Activated CD4-positive, alpha-beta T cell treated with anti-CD3 and anti-CD28 coated beads for 1 hour (primary cell): ENCODE measurements at regions not wholly inside any gene's neighbourhood (a gene's known extent, or its start where the extent isn't known, plus 50 kb on each side); places are given as distances from the start of the nearest gene placed in this dataset.
"Not testable (repeated sequence)": the region's sequence is repeated elsewhere in the genome, so short reads cannot be mapped to it uniquely, and the experiment has no call there.

Source experiments
- DNase-seq: peaks from one replicate; pipeline ENCODE4 v3.0.0-alpha.2; 2020

GRCh38 chr9:78678877-78679276 is 382.0 kb downstream of the PSAT1 start:
- no peak for DNase-seq

DNA sequence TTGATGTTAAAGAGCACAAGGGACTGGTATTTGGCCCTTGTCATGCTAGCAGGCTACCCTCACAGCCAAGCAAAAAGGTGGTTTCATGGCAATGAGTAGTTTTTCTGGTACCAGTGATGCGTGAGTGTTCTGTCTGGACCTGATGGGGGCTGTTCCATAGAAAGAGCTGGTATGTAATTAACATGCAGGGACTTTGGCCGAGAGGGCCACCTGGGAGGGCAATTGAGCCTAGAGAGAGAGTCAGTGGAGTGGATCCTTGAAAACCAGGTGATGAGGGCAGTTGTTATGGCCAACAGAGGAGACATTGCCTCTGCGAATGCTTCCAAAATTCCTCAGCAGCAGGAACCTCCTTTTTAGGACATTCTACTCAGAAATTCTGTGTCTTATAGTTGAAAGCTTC is 383.3 kb downstream of the PSAT1 start:
- no peak for DNase-seq

DNA sequence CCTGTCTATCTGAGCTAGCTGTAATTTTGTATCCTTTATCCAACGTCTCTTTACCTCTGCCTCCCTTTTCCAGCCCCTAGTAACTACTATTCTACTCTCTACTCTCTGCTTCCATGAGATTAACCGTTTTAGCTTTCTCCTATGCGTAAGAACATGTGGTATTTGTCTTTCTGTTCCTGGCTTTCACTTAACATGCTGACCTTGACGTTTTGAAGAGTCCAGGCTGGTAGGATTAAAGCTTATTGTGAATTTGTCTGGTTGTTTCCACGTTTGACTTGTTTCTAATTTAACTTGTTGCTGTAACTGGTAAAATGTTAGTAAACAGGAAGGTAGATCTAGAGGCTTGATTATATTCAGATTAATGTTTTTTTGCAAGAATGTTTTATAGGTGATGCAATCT is 385.3 kb downstream of the PSAT1 start:
- no peak for DNase-seq

DNA sequence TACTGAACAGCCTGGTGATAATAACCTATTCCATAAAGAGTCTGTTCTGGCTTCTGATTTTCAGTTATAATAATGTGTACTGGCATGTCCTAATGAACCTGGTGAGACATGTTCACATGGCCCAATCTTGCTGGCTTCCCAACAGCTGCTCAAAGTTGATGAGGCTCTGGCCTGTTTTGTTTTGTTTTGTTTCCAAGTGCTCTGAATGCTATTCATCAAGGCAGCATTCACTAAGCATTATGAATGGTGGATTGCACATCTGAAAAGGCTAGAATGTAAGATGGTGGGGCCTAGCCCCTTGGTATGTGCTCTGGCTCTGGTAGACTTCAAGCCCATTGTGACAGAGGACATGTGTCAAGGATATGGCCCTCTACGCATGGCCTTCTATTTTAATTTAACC is 388.5 kb downstream of the PSAT1 start:
- no peak for DNase-seq

GRCh38 chr9:78688796-78689195 is 391.9 kb downstream of the PSAT1 start:
- no peak for DNase-seq

DNA sequence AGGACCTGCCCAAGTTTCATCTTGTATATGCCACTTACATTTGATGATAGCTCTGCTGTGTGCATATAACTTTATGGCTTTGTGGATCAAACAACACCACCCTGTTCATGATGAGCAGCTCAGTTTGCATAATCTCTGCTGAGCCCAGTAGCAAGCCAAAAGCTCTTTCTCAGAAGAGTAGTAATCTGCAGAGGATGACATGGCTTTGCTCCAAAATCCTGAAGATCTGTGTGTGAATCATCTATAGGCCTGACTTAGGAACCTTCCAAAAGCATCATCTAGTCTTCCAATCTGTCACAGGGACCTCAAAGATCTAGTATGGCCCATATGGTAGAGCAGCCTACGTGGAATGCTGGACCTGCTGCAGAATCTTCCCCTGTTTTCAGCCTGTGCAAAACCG is 394.6 kb downstream of the PSAT1 start:
- no peak for DNase-seq

DNA sequence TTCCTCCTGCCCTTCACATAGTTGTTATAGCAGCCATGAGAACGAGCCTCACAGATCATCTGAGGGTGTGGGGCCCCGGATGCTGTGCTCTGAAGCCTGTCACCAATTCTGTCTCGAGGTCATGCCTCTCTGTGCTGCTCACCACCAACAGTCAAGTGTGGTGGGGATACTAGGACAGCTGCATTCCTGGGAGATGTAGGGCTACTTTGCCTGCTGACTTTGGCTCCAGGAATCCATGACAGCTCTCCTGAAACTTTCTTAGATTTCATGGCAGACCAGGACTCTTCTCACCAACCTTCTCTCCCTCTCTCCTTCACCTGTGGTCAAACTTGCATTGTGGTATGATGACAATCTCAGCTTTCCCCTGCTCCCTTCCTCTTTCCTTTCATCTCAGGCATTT is 395.9 kb downstream of the PSAT1 start:
- no peak for DNase-seq

- DNase-seq, result no peak
Measured at GRCh38 chr9:78694974-78695373, 398.0 kb downstream of the PSAT1 start.

- DNase-seq, result no peak
Measured at GRCh38 chr9:78695519-78695918, 398.6 kb downstream of the PSAT1 start.

DNA sequence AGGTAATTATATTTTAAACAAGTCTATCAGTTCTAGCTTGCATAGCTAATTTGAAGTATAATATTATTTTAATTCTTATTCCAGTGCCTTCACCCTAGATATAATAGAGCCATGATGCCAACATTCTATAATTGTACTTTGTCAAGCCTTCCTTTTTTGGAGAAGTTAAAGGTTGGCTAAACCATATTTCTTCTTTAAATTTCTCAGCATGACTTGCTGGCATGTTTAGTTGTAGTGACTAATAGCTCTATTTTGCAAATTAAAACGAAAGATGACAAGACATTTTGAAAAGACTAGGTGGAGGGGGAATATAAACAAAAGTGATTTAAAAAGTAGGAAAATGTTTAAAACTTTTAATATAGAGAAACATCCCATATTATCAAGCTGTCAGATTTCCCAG is 400.7 kb downstream of the PSAT1 start:
- no peak for DNase-seq

GRCh38 chr9:78698371-78698770 is 401.4 kb downstream of the PSAT1 start:
- DNase-seq, result no peak

DNA sequence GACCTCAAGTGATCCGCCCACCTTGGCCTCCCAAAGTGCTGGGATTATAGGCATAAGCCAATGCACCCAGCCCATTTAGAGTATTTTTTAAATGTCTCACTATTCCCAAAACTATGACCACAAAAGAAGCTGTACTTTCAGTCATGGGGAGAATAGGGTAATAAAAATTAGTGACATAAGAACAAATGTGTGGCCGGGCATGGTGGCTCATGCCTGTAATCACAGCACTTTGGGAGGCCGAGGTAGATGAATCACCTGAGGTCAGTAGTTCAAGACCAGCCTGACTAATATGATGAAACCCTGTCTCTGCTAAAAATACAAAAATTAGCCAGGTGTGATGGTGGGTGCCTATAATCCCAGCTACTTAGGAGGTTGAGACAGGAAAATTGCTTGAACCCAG is 402.3 kb downstream of the PSAT1 start:
- not testable (repeated sequence) for DNase-seq

- not testable (repeated sequence) for DNase-seq
Measured at GRCh38 chr9:78704153-78704552, 407.2 kb downstream of the PSAT1 start.

DNA sequence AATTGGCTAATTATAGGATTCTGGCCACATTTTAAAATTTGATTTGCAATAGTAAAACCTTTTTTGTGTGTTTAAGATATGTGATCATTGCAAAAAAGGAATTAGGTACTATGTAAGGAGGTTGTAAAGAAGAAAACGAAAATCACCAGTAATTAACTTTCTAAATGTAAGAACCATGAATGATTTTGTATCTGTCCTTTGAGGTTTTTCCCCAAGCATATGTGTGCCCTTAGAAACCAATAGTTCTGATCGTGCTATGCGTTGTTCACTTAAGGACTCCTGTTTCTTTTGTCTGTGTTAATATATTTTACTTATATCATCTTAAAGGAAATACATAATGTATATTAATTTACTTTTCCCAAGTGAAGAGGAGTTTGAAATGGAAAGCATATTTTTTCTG is 410.2 kb downstream of the PSAT1 start:
- no peak for DNase-seq

DNA sequence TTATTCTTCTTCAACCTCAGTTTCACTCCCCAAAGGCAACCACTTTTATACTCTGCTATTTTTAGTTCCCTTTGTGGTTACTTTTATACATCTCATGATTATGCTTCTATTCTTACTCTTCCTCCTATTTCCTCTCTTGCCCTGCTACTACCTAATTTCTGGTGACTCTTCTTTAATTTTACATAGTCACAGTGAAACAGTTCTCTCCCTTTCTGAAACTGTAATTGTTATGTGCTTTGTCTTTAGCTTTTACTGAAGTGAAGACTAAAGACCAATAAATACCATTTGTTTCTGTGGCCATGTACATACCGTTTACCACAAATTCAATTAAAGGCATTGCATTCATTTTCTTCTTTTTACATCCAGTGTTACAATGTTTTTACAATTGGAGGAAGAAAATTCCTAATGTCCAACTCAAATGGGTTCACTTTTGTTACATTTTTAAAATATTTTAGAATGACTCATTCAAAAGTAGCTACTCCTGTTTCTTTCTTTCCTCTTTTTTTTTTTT is 410.6 kb downstream of the PSAT1 start:
- no peak for DNase-seq

DNA sequence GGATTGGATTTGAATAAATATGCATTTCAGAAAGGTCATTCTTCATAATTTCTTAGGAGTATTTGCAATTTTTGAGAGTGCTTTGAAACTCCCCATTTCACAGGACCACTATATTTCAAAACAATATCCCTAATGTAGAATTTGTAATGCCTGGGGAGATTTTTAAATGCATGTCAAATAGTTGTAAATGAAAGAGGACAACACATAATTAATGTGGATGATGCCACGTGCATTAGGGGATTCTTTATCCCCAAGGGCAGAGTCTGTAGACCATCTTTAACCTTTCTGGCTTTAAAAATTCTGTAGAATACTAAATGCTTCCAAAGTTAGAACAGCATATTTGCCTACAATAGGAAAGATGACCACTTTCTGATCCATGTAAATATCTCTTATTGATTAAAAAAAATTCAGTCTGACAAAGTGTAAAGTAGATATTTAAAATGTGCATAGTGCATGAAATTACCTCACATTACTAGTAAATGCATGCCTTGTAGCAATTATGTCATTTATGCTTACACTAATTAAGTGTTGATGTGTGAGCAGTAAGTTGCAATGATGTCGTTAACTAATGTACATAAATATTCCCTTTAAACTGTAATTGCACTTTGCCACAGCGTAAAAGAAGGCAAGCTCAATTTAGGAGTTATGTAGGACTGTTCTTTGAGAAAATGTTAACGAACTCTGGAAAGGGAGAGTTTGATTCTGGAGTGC is 416.1 kb downstream of the PSAT1 start:
- DNase-seq, result no peak

DNA sequence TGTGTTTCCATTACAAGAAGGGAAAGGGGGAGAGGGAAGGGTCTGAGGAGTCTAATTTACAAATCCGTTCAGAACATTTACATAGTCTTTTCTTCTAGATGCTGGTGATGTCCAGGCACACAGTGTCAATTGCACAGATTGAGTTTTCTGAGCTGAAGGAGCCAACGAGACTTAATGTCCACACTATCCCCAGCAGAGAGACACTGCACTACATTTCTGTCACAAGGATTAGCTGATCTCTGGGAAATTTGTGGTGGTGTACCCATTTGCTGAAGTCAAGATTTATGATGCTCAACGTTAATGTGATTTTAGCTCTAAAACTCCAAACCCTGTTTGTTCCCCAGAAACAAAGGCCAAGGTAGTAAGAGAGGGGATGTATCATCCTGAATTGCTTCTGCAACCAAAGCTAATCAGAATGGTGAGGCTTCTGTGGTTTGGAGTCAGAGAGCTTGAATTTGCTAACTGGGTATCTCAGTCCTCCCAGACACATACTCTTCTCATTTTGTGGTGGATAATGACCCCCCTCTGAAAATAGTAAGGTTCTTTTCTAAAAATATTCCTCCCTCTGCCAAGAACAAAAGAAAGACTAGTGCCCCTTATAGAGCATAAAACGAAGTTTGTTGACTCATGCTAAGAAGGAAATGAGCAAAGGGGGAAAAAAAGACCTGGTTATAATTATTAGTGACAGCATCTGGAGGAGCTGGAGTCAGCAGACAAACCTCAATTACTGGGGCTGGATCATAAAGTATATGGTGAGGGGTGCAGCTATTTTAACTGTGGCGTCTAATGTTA is 416.9 kb downstream of the PSAT1 start:
- DNase-seq, result no peak

DNA sequence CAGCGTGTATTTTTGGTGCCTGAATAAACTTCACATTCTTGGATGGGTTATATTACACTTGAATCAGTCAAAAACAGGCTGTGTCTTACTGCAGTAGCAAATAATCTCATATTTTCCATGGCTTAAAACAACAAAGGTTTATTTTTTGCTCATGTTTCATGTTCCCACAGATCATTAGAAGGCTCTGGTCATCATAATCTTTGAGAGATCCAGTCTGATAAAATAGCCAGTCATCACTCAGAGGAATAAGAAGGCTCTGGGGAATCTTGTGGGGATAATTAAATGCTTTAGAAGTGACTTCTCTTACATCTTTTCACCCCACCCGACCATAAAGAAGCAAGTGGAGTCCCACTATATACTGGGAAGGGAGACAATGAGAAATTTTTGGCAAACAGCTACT is 417.7 kb downstream of the PSAT1 start:
- no peak for DNase-seq

GRCh38 chr9:78719029-78719428 is 422.1 kb downstream of the PSAT1 start:
- DNase-seq, result not testable (repeated sequence)

DNA sequence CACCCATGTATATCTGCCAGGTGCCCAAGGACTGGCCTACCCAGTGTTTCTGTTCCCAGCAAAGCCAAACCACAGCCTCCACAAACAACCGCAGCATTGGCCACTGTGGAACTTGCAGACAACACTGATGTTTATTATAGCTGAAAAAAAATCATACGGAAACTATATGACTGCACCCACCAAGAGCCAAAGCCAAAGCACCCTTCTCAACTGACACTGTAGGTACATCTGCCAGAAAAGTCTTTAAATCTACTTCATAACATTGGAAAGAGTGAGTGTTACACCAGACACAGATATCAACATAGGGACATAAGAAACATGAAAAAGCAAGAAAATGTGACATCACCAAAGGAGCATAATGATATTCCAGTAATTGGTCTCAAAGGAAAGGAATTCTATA is 428.0 kb downstream of the PSAT1 start:
- DNase-seq, result no peak

- no peak for DNase-seq
Measured at GRCh38 chr9:78725503-78725902, 428.6 kb downstream of the PSAT1 start.

DNA sequence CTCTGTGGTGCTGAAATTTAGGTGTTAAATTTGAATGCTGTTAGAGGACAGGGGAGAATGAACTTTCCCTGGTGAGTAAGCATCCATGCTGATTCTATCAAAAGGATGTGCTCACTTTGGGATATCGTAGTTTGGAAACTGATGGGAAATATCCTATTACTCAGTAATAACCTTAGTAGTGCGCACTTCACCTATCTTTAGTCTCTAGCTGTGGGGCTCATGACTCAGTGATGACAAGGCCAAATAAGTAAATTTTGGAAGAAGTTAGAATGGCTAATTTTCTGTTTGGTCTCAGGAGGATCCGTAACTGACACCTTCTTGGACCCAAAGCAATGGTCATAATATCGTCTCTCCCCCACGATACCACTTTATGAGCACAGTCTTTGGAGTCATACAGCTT is 448.4 kb downstream of the PSAT1 start:
- DNase-seq, result no peak

GRCh38 chr9:78746010-78746409 is 449.1 kb downstream of the PSAT1 start:
- DNase-seq, result no peak

DNA sequence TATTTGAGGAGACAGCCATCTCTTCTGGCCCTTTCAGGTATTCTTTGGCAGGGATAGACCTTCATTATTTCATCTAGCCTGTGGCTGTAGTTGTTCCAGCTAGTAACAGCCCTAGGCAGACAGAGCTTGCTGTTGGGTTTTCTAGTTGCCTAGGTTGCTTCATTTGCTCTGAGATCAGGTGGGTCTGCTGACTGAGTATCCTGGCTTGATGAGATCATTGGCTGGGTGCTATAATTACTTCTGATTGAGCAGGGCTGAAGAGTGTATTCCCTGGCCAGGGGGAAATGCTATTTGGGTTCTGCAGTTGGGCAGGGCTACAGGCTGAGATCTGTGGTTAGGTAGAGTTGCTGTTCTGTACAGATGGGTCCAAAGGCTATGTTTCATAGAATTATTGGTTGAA is 456.1 kb downstream of the PSAT1 start:
- DNase-seq, result no peak
